ENCODE measurements at regions not wholly inside any gene's neighbourhood (a gene's known extent, or its start where the extent isn't known, plus 50 kb on each side); places are given as distances from the start of the nearest gene placed in this dataset.

DNA sequence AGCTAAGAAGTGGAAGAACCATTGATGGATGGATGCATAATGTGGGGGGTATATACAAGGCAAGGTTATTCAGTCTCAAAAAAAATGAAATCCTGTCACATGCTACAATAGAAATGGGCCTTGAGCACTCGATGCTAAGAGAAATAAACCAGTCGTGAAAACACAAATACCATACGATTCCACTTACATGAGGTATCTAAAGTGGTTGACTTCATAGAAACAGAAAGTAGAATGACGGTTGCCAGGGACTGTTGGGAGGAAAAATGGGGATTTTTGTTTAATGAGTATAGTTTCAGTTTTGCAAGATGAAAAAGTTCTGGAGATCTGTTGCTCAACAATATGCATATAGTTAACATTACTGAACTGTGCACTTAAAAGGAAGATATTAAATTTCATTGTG, 223.6 kb upstream of the NLGN4Y start:
- DNase-seq (ENCODE audit: low read depth in 1 of 2, low spot score in 2 of 2) (no peak), FAIRE-seq (no peak)
- no peak overlapping the region for H2BK5ac ChIP-seq (ENCODE audit: low read depth, low read length)
- no peaks in the 10 kb centered on the region for H3K27me3 ChIP-seq (replicated peaks in 1 of 4; ENCODE audit: control insufficient read depth in 3 of 4, extremely low read depth in 1 of 4, insufficient read depth in 3 of 4, low read length in 3 of 4)
- H4K8ac ChIP-seq (ENCODE audit: extremely low read depth, insufficient read depth, low read length): no peak overlapping the region
- no peaks in the 10 kb centered on the region for H3K4me1 ChIP-seq (replicated peaks in 1 of 4; ENCODE audit: control insufficient read depth in 3 of 4, insufficient read depth in 4 of 4, low read length in 3 of 4)
- no peak overlapping the region for H2BK12ac ChIP-seq (ENCODE audit: low read depth, low read length)
- H4K91ac ChIP-seq (replicated peaks; ENCODE audit: insufficient read length, low read length): no peak overlapping the region
- H4K5ac ChIP-seq (ENCODE audit: insufficient read length, low read depth, low read length): no peak overlapping the region
- H2AFZ ChIP-seq (ENCODE audit: low read length): no peak overlapping the region
- H4K20me1 ChIP-seq (replicated peaks in 1 of 2; ENCODE audit: control insufficient read depth in 1 of 2, insufficient read depth in 2 of 2, low read length in 2 of 2): no peaks in the 10 kb centered on the region
- POLR2A ChIA-PET (ENCODE audit: partially characterized antibody): no interaction called here
- no peaks in the 10 kb centered on the region for H3K9me3 ChIP-seq (ENCODE audit: insufficient read depth in 2 of 2, low read depth in 1 of 2, low read length in 1 of 2)
- no peaks in the 10 kb centered on the region for H3K36me3 ChIP-seq (ENCODE audit: control insufficient read depth in 2 of 4, insufficient read depth in 4 of 4, low read length in 3 of 4)
- no peaks in the 10 kb centered on the region for H3K23me2 ChIP-seq (ENCODE audit: low read depth, low read length)
- no peak overlapping the region for H3K14ac ChIP-seq (ENCODE audit: insufficient read length)
- H3K23ac ChIP-seq (ENCODE audit: insufficient read length): no peak overlapping the region
- no peak overlapping the region for H3K4me3 ChIP-seq (ENCODE audit: extremely low read depth in 1 of 4, insufficient read depth in 2 of 4, low read depth in 3 of 4, low read length in 4 of 4)
- no peak overlapping the region for H2AK5ac ChIP-seq (ENCODE audit: low read depth, low read length)
- CTCF ChIA-PET (ENCODE audit: partially characterized antibody): no interaction called here
- no peak overlapping the region for H3K56ac ChIP-seq (replicated peaks; ENCODE audit: insufficient read length, low read depth, low read length)
- no peak overlapping the region for H2BK120ac ChIP-seq (replicated peaks; ENCODE audit: low read depth, low read length)
- no peak overlapping the region for H2BK20ac ChIP-seq (ENCODE audit: low read length)
- WGBS, 2 experiments (ENCODE audit: extremely low coverage in 1 of 2, insufficient coverage in 1 of 2, insufficient read length in 1 of 2, insufficient replicate concordance in 2 of 2, low coverage in 1 of 2, low lambda C conversion rate in 2 of 2, missing lambda C conversion rate in 1 of 2): 100% methylated on average over 4 of the region's 4 CpGs; no CpG with 5 or more reads in 1 of the 2 experiments
- no peak overlapping the region for H2BK15ac ChIP-seq (ENCODE audit: low read length)
- H3K4ac ChIP-seq (replicated peaks; ENCODE audit: insufficient read length, low read depth, low read length): no peak overlapping the region
- H3K4me2 ChIP-seq (ENCODE audit: insufficient read depth in 1 of 2, low read depth in 2 of 2, low read length in 2 of 2): no peak overlapping the region
- H3K79me1 ChIP-seq (ENCODE audit: low read depth, low read length): no peaks in the 10 kb centered on the region
- H3K9ac ChIP-seq (replicated peaks in 1 of 4; ENCODE audit: extremely low read depth in 1 of 4, low read depth in 3 of 4, low read length in 3 of 4): no peak overlapping the region
- H3K27ac ChIP-seq (ENCODE audit: low read depth, low read length): no peak overlapping the region
- H3K79me2 ChIP-seq (ENCODE audit: control insufficient read depth in 1 of 2, insufficient read depth in 2 of 2, low read length in 2 of 2): no peaks in the 10 kb centered on the region
- TF ChIP-seq EZH2 (IDR thresholded peaks at IDR 0.05; ENCODE audit: low read depth, low read length, severe bottlenecking): no peak
- TF ChIP-seq POLR2A (IDR thresholded peaks at IDR 0.05; ENCODE audit: control extremely low read depth in 1 of 2, low read depth in 2 of 2, low read length in 2 of 2): no peak
- no peak for TF ChIP-seq SP1 (IDR thresholded peaks at IDR 0.05; ENCODE audit: low read depth, low read length)
- TF ChIP-seq EGR1 (IDR thresholded peaks at IDR 0.05; ENCODE audit: borderline replicate concordance, low read depth, low read length): no peak
- no peak for TF ChIP-seq RBBP5 (IDR thresholded peaks at IDR 0.05; ENCODE audit: borderline replicate concordance, low read depth, low read length)
- no peak for TF ChIP-seq BCL11A (IDR thresholded peaks at IDR 0.05; ENCODE audit: low read depth in 2 of 2, low read length in 2 of 2)
- TF ChIP-seq ATF3 (IDR thresholded peaks at IDR 0.05; ENCODE audit: insufficient read depth, low read depth, low read length): no peak
- H3K18ac ChIP-seq (ENCODE audit: extremely low read depth, low read length): no peak overlapping the region
